ENCODE measurements at regions not wholly inside any gene's neighbourhood (a gene's known extent, or its start where the extent isn't known, plus 50 kb on each side); places are given as distances from the start of the nearest gene placed in this dataset.

DNA sequence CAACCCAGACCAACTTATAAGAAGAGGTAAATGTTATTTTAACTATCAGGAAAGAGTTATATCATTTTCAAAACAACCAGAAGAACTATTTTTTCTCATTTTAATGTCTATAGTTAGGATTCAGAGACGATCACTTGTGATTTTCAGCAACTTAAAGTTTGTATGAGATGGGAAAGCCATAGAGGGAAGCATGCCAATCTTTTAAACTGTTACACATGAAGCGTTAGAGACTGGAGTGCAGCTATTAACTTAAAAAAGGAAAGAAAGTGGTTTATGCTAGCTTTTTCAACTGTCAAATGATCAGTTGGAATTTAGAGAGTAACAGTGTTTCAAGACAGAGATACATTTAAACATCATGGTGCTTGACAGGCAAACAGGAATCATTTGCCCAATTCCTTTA is 91.7 kb upstream of the LPP start:
- no peak overlapping the region for H3K27ac Mint-ChIP-seq
- TF ChIP-seq, protein P1, sequence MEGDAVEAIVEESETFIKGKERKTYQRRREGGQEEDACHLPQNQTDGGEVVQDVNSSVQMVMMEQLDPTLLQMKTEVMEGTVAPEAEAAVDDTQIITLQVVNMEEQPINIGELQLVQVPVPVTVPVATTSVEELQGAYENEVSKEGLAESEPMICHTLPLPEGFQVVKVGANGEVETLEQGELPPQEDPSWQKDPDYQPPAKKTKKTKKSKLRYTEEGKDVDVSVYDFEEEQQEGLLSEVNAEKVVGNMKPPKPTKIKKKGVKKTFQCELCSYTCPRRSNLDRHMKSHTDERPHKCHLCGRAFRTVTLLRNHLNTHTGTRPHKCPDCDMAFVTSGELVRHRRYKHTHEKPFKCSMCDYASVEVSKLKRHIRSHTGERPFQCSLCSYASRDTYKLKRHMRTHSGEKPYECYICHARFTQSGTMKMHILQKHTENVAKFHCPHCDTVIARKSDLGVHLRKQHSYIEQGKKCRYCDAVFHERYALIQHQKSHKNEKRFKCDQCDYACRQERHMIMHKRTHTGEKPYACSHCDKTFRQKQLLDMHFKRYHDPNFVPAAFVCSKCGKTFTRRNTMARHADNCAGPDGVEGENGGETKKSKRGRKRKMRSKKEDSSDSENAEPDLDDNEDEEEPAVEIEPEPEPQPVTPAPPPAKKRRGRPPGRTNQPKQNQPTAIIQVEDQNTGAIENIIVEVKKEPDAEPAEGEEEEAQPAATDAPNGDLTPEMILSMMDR (IDR thresholded peaks at IDR 0.05) = no peak
- no peak for ATAC-seq
- peaks cover 38% of the 10 kb centered on the region for H3K4me1 Mint-ChIP-seq (ENCODE audit: low read depth)
- no peak overlapping the region for H3K4me3 Mint-ChIP-seq
- DNase-seq = no peak
- ChIA-PET POLR2A (interaction anchor here (2.6 kb wide), 1 partner anchor 316 kb away, joined by 7 read pairs; the partner anchor contains the start of gene BCL6), CTCF (interaction anchor here (0.9 to 2.6 kb wide), 7 partner anchors 77 to 895 kb away, joined by 3 to 6 read pairs (median 4); no protein-coding TSS in a partner anchor)
- no peaks in the 10 kb centered on the region for H3K9me3 Mint-ChIP-seq
- H3K27me3 Mint-ChIP-seq = no peaks in the 10 kb centered on the region
- H3K36me3 Mint-ChIP-seq (ENCODE audit: low read depth) = no peaks in the 10 kb centered on the region
- intact Hi-C loops (cut with micrococcal nuclease) = loop anchor here (5.0 to 10.0 kb wide), 3 partner anchors 85 to 315 kb away; partner anchors contain the start of gene BCL6

DNA sequence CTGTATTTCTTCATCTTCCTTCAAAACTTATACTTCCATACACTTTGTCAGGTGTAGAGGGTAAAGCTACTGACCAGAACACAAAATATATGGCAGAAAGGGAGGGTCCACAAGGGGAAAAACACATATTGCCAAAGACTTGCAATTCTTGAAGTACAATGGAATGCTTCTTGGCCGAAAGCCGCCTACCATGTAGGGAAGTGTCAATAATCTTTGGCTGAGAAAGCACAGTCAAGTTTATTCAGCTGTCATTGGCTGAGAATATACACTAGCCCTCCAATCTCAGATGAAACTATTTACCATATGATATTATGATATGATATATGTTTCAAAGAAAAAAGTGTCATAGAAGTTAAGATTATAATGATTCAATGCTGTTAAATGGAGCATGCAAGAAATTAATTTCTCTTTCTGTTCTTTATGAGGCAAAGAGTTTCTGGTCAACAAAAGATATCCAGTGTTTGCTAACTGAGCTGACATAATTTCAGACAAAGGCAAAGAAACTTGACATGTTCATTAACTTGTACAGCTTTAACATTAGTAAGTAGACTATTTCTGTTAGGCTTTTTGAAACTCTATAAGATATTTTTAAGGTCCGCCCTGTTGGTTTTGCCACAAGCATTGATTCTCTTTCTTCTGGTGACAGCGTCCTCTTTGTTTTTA is 89.0 kb upstream of the LPP start:
- ChIA-PET POLR2A (interaction anchor here (1.7 kb wide), 1 partner anchor 12 kb away, joined by 3 read pairs; no protein-coding TSS in a partner anchor), CTCF (interaction anchor here (1.6 kb wide), 1 partner anchor 325 kb away, joined by 3 read pairs; no protein-coding TSS in a partner anchor)
- Mint-ChIP-seq H3K27me3 (no peaks in the 10 kb centered on the region), H3K9me3 (no peaks in the 10 kb centered on the region), H3K27ac (no peak overlapping the region), H3K4me3 (no peak overlapping the region), H3K36me3 (ENCODE audit: low read depth) (no peaks in the 10 kb centered on the region), H3K4me1 (ENCODE audit: low read depth) (peaks cover 38% of the 10 kb centered on the region)
- intact Hi-C loops (cut with micrococcal nuclease) = loop anchor here (5.0 to 10.0 kb wide), 3 partner anchors 88 to 318 kb away; partner anchors contain the start of gene BCL6
- ATAC-seq (no peak), DNase-seq (no peak)
- TF ChIP-seq, protein P1 (IDR thresholded peaks at IDR 0.05) = no peak

DNA sequence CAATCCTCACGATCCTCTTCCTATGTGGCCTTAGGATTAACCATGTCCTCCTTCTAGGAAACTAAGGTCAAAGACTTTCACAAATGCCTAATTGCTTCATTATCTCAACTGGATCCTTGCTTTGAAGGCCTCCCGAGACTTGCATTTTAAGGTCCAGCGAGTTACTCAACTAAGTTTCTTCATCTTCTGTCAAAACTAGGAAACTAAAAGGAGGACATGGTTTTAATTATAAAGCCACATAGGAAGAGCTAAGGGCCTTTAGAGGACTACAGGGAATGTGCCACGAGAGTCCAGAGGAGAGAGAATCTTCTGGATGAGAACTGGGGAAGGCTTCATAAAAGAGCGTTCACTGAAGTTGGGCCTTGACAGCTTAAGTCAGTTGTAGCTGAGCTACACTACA is 87.8 kb upstream of the LPP start:
- intact Hi-C loops (cut with micrococcal nuclease) = loop anchor here (10.0 kb wide), 1 partner anchor 229 kb away; no protein-coding TSS in a partner anchor

DNA sequence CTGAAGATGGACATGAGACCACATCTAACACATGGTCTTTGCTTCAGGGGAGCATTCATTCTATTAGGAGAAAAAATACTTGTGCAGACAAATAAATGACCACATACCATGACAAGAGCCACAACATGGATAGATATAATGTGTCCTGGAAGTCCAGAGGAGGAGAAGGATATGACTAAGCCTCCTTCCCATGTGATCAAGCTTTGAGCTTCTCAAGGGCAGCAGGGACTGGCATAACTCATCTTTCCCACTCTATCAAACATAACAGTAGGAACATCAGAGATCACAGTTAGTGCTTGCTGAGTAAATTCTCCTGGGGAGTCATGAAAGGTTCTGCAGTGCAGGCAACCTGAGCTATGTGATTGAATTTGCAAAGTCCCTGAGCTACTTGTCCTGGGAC is 86.0 kb upstream of the LPP start:
- ATAC-seq = no peak
- TF ChIP-seq, protein P1 (IDR thresholded peaks at IDR 0.05) = no peak

More for the DNA sequence above, 87.8 kb upstream of the LPP start:
- Mint-ChIP-seq H3K4me3 (no peak overlapping the region), H3K36me3 (ENCODE audit: low read depth) (no peaks in the 10 kb centered on the region), H3K9me3 (no peaks in the 10 kb centered on the region), H3K27me3 (no peaks in the 10 kb centered on the region), H3K4me1 (ENCODE audit: low read depth) (peaks cover 27% of the 10 kb centered on the region), H3K27ac (no peak overlapping the region)
- ATAC-seq = no peak
- TF ChIP-seq, protein P1 (IDR thresholded peaks at IDR 0.05) = no peak
- POLR2A ChIA-PET = interaction anchor here (0.6 to 1.7 kb wide), 2 partner anchors 13 to 285 kb away, joined by 3 read pairs; no protein-coding TSS in a partner anchor
- CTCF ChIA-PET = interaction anchor here (1.6 kb wide), 1 partner anchor 326 kb away, joined by 3 read pairs; no protein-coding TSS in a partner anchor
- no peak for DNase-seq

DNA sequence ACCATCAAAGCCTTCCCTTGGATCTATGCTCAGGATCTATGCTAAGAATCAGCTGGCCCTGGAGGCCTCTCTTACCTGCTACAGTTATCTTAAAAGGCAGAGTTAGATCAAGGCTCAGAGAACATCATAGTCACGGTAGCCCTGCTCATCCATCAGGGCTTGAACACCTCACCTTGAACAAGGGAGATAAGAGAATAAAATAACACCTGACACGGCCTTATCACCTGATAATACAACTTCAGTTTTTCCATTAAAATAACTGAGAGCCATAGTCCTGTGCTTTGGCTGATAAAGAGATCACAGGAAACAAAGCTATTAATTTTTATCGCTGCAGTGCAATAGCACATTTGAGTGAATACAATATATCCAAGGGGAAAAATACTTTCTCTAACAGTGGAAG is 85.6 kb upstream of the LPP start:
- intact Hi-C loops (cut with micrococcal nuclease) = loop anchor here (10.0 kb wide), 1 partner anchor 226 kb away; no protein-coding TSS in a partner anchor
- no peak overlapping the region for H3K4me3 Mint-ChIP-seq
- POLR2A ChIA-PET = no interaction called here

More for the DNA sequence above, 86.0 kb upstream of the LPP start:
- intact Hi-C loops (cut with micrococcal nuclease) = loop anchor here (10.0 kb wide), 1 partner anchor 227 kb away; no protein-coding TSS in a partner anchor
- Mint-ChIP-seq H3K4me1 (ENCODE audit: low read depth) (peaks cover 13% of the 10 kb centered on the region), H3K9me3 (no peaks in the 10 kb centered on the region), H3K36me3 (ENCODE audit: low read depth) (no peaks in the 10 kb centered on the region), H3K4me3 (no peak overlapping the region), H3K27me3 (no peaks in the 10 kb centered on the region), H3K27ac (no peak overlapping the region)
- ChIA-PET POLR2A (no interaction called here), CTCF (interaction anchor here (0.7 kb wide), 1 partner anchor 327 kb away, joined by 4 read pairs; no protein-coding TSS in a partner anchor)
- no peak for DNase-seq

More for the DNA sequence above, 85.6 kb upstream of the LPP start:
- no peak for ATAC-seq
- DNase-seq = no peak
- TF ChIP-seq, protein P1 (IDR thresholded peaks at IDR 0.05) = no peak
- CTCF ChIA-PET = interaction anchor here (0.7 kb wide), 1 partner anchor 327 kb away, joined by 4 read pairs; no protein-coding TSS in a partner anchor
- H3K36me3 Mint-ChIP-seq (ENCODE audit: low read depth) = no peaks in the 10 kb centered on the region
- no peaks in the 10 kb centered on the region for H3K9me3 Mint-ChIP-seq
- peaks cover 13% of the 10 kb centered on the region for H3K4me1 Mint-ChIP-seq (ENCODE audit: low read depth)
- H3K27me3 Mint-ChIP-seq = no peaks in the 10 kb centered on the region
- H3K27ac Mint-ChIP-seq = no peak overlapping the region

Measured in activated CD8-positive, alpha-beta T cell treated with anti-CD3 and anti-CD28 coated beads for 36 hours (primary cell).